ENCODE measurements at regions not wholly inside any gene's neighbourhood (a gene's known extent, or its start where the extent isn't known, plus 50 kb on each side); places are given as distances from the start of the nearest gene placed in this dataset.

GRCh38 chr10:9796564-9796963, 1221.1 kb upstream of the CELF2 start:
- Histone ChIP-seq H3K27me3 (ENCODE audit: insufficient read depth, insufficient read length) (no peaks in the 10 kb centered on the region), H3K36me3 (ENCODE audit: insufficient read depth, insufficient read length, low read length) (no peaks in the 10 kb centered on the region), H3K9ac (ENCODE audit: insufficient read length, low read depth) (no peak overlapping the region), H3K4me3 (ENCODE audit: insufficient read length, low read depth) (no peak overlapping the region), H3K9me3 (ENCODE audit: insufficient read depth, low read length) (no peaks in the 10 kb centered on the region), H3K4me1 (ENCODE audit: insufficient read depth, insufficient read length) (no peaks in the 10 kb centered on the region)
- no peak for TF ChIP-seq SUZ12 (IDR thresholded peaks at IDR 0.05; ENCODE audit: extremely low read depth, insufficient read depth, insufficient read length)
- no peak for DNase-seq (ENCODE audit: low read depth, low spot score)

GRCh38 chr10:9800011-9800410, 1217.7 kb upstream of the CELF2 start:
- Histone ChIP-seq H3K4me3 (ENCODE audit: insufficient read length, low read depth) (no peak overlapping the region), H3K4me1 (ENCODE audit: insufficient read depth, insufficient read length) (no peaks in the 10 kb centered on the region), H3K27me3 (ENCODE audit: insufficient read depth, insufficient read length) (no peaks in the 10 kb centered on the region), H3K9me3 (ENCODE audit: insufficient read depth, low read length) (no peaks in the 10 kb centered on the region), H3K36me3 (ENCODE audit: insufficient read depth, insufficient read length, low read length) (no peaks in the 10 kb centered on the region), H3K9ac (ENCODE audit: insufficient read length, low read depth) (no peak overlapping the region)
- no peak for DNase-seq (ENCODE audit: low read depth, low spot score)
- TF ChIP-seq SUZ12 (IDR thresholded peaks at IDR 0.05; ENCODE audit: extremely low read depth, insufficient read depth, insufficient read length) (no peak), YY1 (IDR thresholded peaks at IDR 0.05; ENCODE audit: insufficient read depth, insufficient read length) (no peak), ZNF274 (IDR thresholded peaks at IDR 0.05; ENCODE audit: low read depth, low read length) (no peak)

GRCh38 chr10:9800571-9800970, 1217.1 kb upstream of the CELF2 start:
- Histone ChIP-seq H3K4me3 (ENCODE audit: insufficient read length, low read depth) (no peak overlapping the region), H3K27me3 (ENCODE audit: insufficient read depth, insufficient read length) (no peaks in the 10 kb centered on the region), H3K36me3 (ENCODE audit: insufficient read depth, insufficient read length, low read length) (no peaks in the 10 kb centered on the region), H3K9ac (ENCODE audit: insufficient read length, low read depth) (no peak overlapping the region), H3K4me1 (ENCODE audit: insufficient read depth, insufficient read length) (no peaks in the 10 kb centered on the region), H3K9me3 (ENCODE audit: insufficient read depth, low read length) (no peaks in the 10 kb centered on the region)
- no peak for DNase-seq (ENCODE audit: low read depth, low spot score)
- TF ChIP-seq SUZ12 (IDR thresholded peaks at IDR 0.05; ENCODE audit: extremely low read depth, insufficient read depth, insufficient read length): no peak
- TF ChIP-seq YY1 (IDR thresholded peaks at IDR 0.05; ENCODE audit: insufficient read depth, insufficient read length): no peak
- TF ChIP-seq ZNF274 (IDR thresholded peaks at IDR 0.05; ENCODE audit: low read depth, low read length): no peak

- Histone ChIP-seq H3K9ac (ENCODE audit: insufficient read length, low read depth) (no peak overlapping the region), H3K4me3 (ENCODE audit: insufficient read length, low read depth) (no peak overlapping the region), H3K36me3 (ENCODE audit: insufficient read depth, insufficient read length, low read length) (no peaks in the 10 kb centered on the region), H3K4me1 (ENCODE audit: insufficient read depth, insufficient read length) (no peaks in the 10 kb centered on the region), H3K9me3 (ENCODE audit: insufficient read depth, low read length) (no peaks in the 10 kb centered on the region), H3K27me3 (ENCODE audit: insufficient read depth, insufficient read length) (no peaks in the 10 kb centered on the region)
- DNase-seq (ENCODE audit: low read depth, low spot score): no peak
- TF ChIP-seq ZNF274 (IDR thresholded peaks at IDR 0.05; ENCODE audit: low read depth, low read length) (no peak), YY1 (IDR thresholded peaks at IDR 0.05; ENCODE audit: insufficient read depth, insufficient read length) (no peak), SUZ12 (IDR thresholded peaks at IDR 0.05; ENCODE audit: extremely low read depth, insufficient read depth, insufficient read length) (no peak)
Observed at GRCh38 chr10:9807846-9808245, 1209.8 kb upstream of the CELF2 start.

GRCh38 chr10:9811601-9812000, 1206.1 kb upstream of the CELF2 start:
- TF ChIP-seq SUZ12 (IDR thresholded peaks at IDR 0.05; ENCODE audit: extremely low read depth, insufficient read depth, insufficient read length) (no peak), ZNF274 (IDR thresholded peaks at IDR 0.05; ENCODE audit: low read depth, low read length) (no peak), YY1 (IDR thresholded peaks at IDR 0.05; ENCODE audit: insufficient read depth, insufficient read length) (no peak)

GRCh38 chr10:9814285-9814864, 1203.3 kb upstream of the CELF2 start:
- TF ChIP-seq SUZ12 (IDR thresholded peaks at IDR 0.05; ENCODE audit: extremely low read depth, insufficient read depth, insufficient read length): no peak
- no peak for TF ChIP-seq YY1 (IDR thresholded peaks at IDR 0.05; ENCODE audit: insufficient read depth, insufficient read length)
- no peak for TF ChIP-seq ZNF274 (IDR thresholded peaks at IDR 0.05; ENCODE audit: low read depth, low read length)
- Histone ChIP-seq H3K4me3 (ENCODE audit: insufficient read length, low read depth) (no peak overlapping the region), H3K36me3 (ENCODE audit: insufficient read depth, insufficient read length, low read length) (no peaks in the 10 kb centered on the region), H3K27me3 (ENCODE audit: insufficient read depth, insufficient read length) (no peaks in the 10 kb centered on the region), H3K4me1 (ENCODE audit: insufficient read depth, insufficient read length) (no peaks in the 10 kb centered on the region), H3K9ac (ENCODE audit: insufficient read length, low read depth) (no peak overlapping the region), H3K9me3 (ENCODE audit: insufficient read depth, low read length) (no peaks in the 10 kb centered on the region)
- DNase-seq (ENCODE audit: low read depth, low spot score): no peak

More at GRCh38 chr10:9811601-9812000, 1206.1 kb upstream of the CELF2 start:
- H3K36me3 ChIP-seq (ENCODE audit: insufficient read depth, insufficient read length, low read length): no peaks in the 10 kb centered on the region
- no peaks in the 10 kb centered on the region for H3K27me3 ChIP-seq (ENCODE audit: insufficient read depth, insufficient read length)
- H3K9me3 ChIP-seq (ENCODE audit: insufficient read depth, low read length): no peaks in the 10 kb centered on the region
- H3K4me1 ChIP-seq (ENCODE audit: insufficient read depth, insufficient read length): no peaks in the 10 kb centered on the region
- no peak overlapping the region for H3K4me3 ChIP-seq (ENCODE audit: insufficient read length, low read depth)
- no peak overlapping the region for H3K9ac ChIP-seq (ENCODE audit: insufficient read length, low read depth)
- DNase-seq (ENCODE audit: low read depth, low spot score): no peak

GRCh38 chr10:9819756-9820494, 1197.7 kb upstream of the CELF2 start:
- no peak for DNase-seq (ENCODE audit: low read depth, low spot score)
- H3K9me3 ChIP-seq (ENCODE audit: insufficient read depth, low read length): no peaks in the 10 kb centered on the region
- H3K9ac ChIP-seq (ENCODE audit: insufficient read length, low read depth): no peak overlapping the region
- H3K4me3 ChIP-seq (ENCODE audit: insufficient read length, low read depth): no peak overlapping the region
- no peaks in the 10 kb centered on the region for H3K27me3 ChIP-seq (ENCODE audit: insufficient read depth, insufficient read length)
- TF ChIP-seq YY1 (IDR thresholded peaks at IDR 0.05; ENCODE audit: insufficient read depth, insufficient read length): no peak
- no peak for TF ChIP-seq ZNF274 (IDR thresholded peaks at IDR 0.05; ENCODE audit: low read depth, low read length)
- TF ChIP-seq SUZ12 (IDR thresholded peaks at IDR 0.05; ENCODE audit: extremely low read depth, insufficient read depth, insufficient read length): no peak
- no peaks in the 10 kb centered on the region for H3K36me3 ChIP-seq (ENCODE audit: insufficient read depth, insufficient read length, low read length)
- H3K4me1 ChIP-seq (ENCODE audit: insufficient read depth, insufficient read length): no peaks in the 10 kb centered on the region
